Lung (tissue), 11 donors: ENCODE measurements at regions not wholly inside any gene's neighbourhood (a gene's known extent, or its start where the extent isn't known, plus 50 kb on each side); places are given as distances from the start of the nearest gene placed in this dataset.

Source experiments
- ATAC-seq: fragments of 200-7000 bp; cut with Tn5 transposase; one replicate; pipeline ENCODE4 v1.9.1; 2020; ENCODE audit warnings: moderate number of reproducible peaks; ENCODE audit not compliant: insufficient read depth, low FRiP score
- DNase-seq, 3 donors: peaks; one replicate each; pipeline ENCODE4 v3.0.0-alpha.2; 2013 to 2017
- H3K27ac ChIP-seq, 2 donors: one replicate each; pipeline ENCODE4 v1.5.1; 2013; ENCODE audit warnings: mild to moderate bottlenecking in 2 of 2, moderate library complexity in 2 of 2, control low read depth in 1 of 2, inconsistent platforms in 1 of 2, low read depth in 1 of 2, low read length in 1 of 2
- H3K27me3 ChIP-seq, 3 donors: one replicate each; pipeline ENCODE4 v1.5.1; 2013; ENCODE audit warnings: low read length in 2 of 3; ENCODE audit not compliant: control insufficient read depth in 3 of 3, insufficient read depth in 3 of 3
- H3K36me3 ChIP-seq, 4 donors: one replicate each; pipeline ENCODE4 v1.5.1; 2013; ENCODE audit warnings: low read length in 4 of 4, mild to moderate bottlenecking in 1 of 4, moderate library complexity in 1 of 4; ENCODE audit not compliant: control insufficient read depth in 4 of 4, insufficient read depth in 4 of 4
- H3K4me1 ChIP-seq, 5 donors: one replicate each; pipeline ENCODE4 v1.5.1; 2013; ENCODE audit warnings: low read length in 5 of 5, mild to moderate bottlenecking in 2 of 5, moderate library complexity in 1 of 5; ENCODE audit not compliant: control insufficient read depth in 5 of 5, insufficient read depth in 5 of 5
- H3K4me3 ChIP-seq: one replicate; pipeline ENCODE4 v1.5.1; 2013; ENCODE audit warnings: mild to moderate bottlenecking, control low read depth, moderate library complexity
- H3K9ac ChIP-seq, 2 donors: one replicate each; pipeline ENCODE4 v1.5.1; 2013; ENCODE audit warnings: low read length in 2 of 2, control low read depth in 1 of 2; ENCODE audit not compliant: insufficient read depth in 1 of 2
- H3K9me3 ChIP-seq, 4 donors: one replicate each; pipeline ENCODE4 v1.5.1; 2013; ENCODE audit warnings: low read length in 3 of 4, mild to moderate bottlenecking in 1 of 4, moderate library complexity in 1 of 4; ENCODE audit not compliant: control insufficient read depth in 4 of 4, insufficient read depth in 3 of 4
- WGBS, 2 donors: extraction: QIAGEN DNeasy Blood & Tissue Kit; methylation state at CpG; one replicate each; pipeline ENCODE4 v1.1.7; 2013; 5-methylcytosine and 5-hydroxymethylcytosine counted together
- TF ChIP-seq, protein P1 (sequence below): IDR thresholded peaks from 2 replicates; pipeline ENCODE4 v1.5.1; 2012; ENCODE audit warnings: mild to moderate bottlenecking; ENCODE audit errors: control extremely low read depth, extremely low read depth
- donor health status: control.
- donor health status: control.
- donor health status: Bipolar disorder and iron deficiency.
- donor health status: healthy.
- donor health status: DM: yes; HTN: yes; CAD: no.

DNA sequence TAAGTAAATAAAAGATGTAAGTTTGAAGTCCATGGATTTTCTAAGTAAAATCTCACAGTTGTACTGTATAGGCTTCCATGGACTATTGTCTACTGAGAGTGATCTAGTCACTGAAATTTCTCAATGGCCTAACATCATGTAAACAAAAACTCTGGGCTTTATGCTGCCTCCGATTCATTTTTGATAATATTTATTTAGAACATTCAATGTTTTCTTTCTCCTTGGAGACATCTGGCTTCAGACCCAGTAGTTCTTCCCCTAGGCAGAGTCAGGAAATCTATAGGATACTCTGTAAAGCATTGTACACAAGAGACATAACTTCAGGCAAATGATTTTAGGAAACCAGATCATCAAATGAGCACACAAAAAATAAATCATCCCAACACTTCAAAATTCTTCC is 1208.6 kb upstream of the ZEB2 start:
- Histone ChIP-seq H3K4me1 (peaks cover 0 to 7% (median 0%) of the 10 kb centered on the region in 5 donors), H3K27ac (no peak overlapping the region), H3K9me3 (peaks cover 0 to 2% (median 0%) of the 10 kb centered on the region in 4 donors), H3K27me3 (no peaks in the 10 kb centered on the region), H3K4me3 (no peak overlapping the region), H3K9ac (no peak overlapping the region), H3K36me3 (no peaks in the 10 kb centered on the region)
- TF ChIP-seq, protein P1, sequence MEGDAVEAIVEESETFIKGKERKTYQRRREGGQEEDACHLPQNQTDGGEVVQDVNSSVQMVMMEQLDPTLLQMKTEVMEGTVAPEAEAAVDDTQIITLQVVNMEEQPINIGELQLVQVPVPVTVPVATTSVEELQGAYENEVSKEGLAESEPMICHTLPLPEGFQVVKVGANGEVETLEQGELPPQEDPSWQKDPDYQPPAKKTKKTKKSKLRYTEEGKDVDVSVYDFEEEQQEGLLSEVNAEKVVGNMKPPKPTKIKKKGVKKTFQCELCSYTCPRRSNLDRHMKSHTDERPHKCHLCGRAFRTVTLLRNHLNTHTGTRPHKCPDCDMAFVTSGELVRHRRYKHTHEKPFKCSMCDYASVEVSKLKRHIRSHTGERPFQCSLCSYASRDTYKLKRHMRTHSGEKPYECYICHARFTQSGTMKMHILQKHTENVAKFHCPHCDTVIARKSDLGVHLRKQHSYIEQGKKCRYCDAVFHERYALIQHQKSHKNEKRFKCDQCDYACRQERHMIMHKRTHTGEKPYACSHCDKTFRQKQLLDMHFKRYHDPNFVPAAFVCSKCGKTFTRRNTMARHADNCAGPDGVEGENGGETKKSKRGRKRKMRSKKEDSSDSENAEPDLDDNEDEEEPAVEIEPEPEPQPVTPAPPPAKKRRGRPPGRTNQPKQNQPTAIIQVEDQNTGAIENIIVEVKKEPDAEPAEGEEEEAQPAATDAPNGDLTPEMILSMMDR: no peak
- ATAC-seq: no peak
- peak in 2 of 3 donors; percentile 74 to 80 for DNase-seq
- 44 to 67% methylated on average over 1 of the region's 1 CpG for WGBS, 2 donors

DNA sequence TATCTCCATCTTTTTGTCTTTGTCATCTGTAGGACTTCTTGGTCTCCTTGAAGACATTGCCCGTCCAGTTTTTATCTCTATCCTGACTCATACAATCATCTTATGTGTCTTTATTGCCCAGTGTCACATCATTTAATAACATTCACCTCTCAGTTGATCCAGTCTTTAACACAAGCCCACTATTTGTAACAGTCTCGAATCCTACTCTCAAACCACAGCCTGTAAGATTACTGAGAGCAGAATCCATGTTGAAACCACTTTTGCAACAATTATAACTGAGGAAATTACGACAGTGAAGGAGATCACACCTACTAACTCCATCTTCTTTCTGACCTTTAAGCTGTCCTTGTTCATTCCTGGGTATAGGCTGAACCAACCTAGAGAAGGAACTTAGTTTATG is 1206.0 kb upstream of the ZEB2 start:
- TF ChIP-seq, protein P1: no peak
- 59 to 79% methylated on average over 3 of the region's 3 CpGs for WGBS, 2 donors
- H3K27ac ChIP-seq: no peak overlapping the region
- no peak overlapping the region for H3K4me3 ChIP-seq
- no peak overlapping the region for H3K9ac ChIP-seq
- H3K27me3 ChIP-seq: no peaks in the 10 kb centered on the region
- ATAC-seq (no peak), DNase-seq (no peak)
- no peaks in the 10 kb centered on the region for H3K36me3 ChIP-seq
- H3K4me1 ChIP-seq: peaks cover 0 to 7% (median 0%) of the 10 kb centered on the region in 5 donors
- peaks cover 0 to 2% (median 0%) of the 10 kb centered on the region in 4 donors for H3K9me3 ChIP-seq

DNA sequence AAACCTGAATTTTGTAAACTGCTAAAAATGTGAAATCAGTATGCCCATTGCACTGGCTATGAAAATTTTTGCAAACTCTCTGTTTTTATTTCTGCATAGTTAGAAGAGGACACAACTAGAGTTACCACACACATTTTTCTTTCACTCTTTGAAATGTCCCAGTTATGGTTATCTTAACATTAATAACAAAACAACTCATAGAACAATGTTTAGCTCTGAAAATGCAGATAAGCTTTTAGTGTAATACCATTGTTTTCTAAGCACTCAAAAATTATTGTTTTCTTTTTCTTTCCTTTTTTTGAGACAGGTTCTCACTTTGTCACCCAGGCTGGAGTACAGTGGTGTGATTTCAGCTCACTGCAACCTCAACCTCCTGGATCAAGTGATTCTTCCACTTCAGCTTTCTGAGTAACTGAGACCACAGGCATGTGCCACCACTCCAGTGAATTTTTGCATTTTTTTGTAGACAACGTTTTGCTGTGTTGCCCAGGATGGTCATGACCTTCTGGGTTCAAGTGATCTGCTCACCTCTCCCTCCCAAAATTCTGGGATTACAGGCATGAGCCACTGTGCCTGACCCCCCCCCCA is 1204.5 kb upstream of the ZEB2 start:
- Histone ChIP-seq H3K4me1 (peaks cover 0 to 7% (median 0%) of the 10 kb centered on the region in 5 donors), H3K27ac (no peak overlapping the region), H3K9me3 (peaks cover 0 to 2% (median 0%) of the 10 kb centered on the region in 4 donors), H3K9ac (no peak overlapping the region), H3K27me3 (no peaks in the 10 kb centered on the region), H3K4me3 (no peak overlapping the region), H3K36me3 (no peaks in the 10 kb centered on the region)
- TF ChIP-seq, protein P1: no peak
- WGBS, 2 donors: 17 to 29% methylated on average over 1 of the region's 1 CpG
- ATAC-seq (no peak), DNase-seq (no peak)

DNA sequence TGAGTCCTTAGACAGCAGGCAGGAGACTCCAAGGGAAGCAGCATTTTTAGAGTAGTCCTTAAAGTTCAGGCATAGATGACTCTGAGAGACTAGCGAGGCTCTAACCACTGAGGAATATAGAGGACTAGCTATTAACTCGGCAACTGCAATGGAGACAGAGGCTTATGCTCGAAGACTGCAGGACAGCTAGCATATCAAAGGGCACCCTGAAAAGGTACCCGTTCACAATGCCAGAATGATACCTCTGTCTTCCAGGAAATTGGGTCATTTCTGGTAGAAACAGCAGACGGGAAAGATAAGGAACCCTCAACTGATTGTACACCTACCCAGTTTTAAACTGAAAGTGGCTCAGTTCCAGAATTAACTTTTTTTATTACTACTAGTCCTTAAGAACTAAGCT is 1204.0 kb upstream of the ZEB2 start:
- Histone ChIP-seq H3K27me3 (no peaks in the 10 kb centered on the region), H3K36me3 (no peaks in the 10 kb centered on the region), H3K9me3 (peaks cover 0 to 2% (median 0%) of the 10 kb centered on the region in 4 donors), H3K9ac (no peak overlapping the region), H3K4me3 (no peak overlapping the region), H3K27ac (no peak overlapping the region), H3K4me1 (peaks cover 0 to 5% (median 0%) of the 10 kb centered on the region in 5 donors)
- TF ChIP-seq, protein P1: no peak
- no peak for DNase-seq
- no peak for ATAC-seq
- WGBS, 2 donors: 35 to 45% methylated on average over 5 of the region's 5 CpGs
